C4-2B (cell line): ENCODE measurements at regions not wholly inside any gene's neighbourhood (a gene's known extent, or its start where the extent isn't known, plus 50 kb on each side); places are given as distances from the start of the nearest gene placed in this dataset.

Experiments used
- ZFX ChIP-seq: fragments of 450-650 bp; IDR thresholded peaks from 2 replicates; pipeline ENCODE4 v1.6.1; 2017
- TF ChIP-seq, protein P1 (sequence below): fragments of 450-650 bp; conservative IDR thresholded peaks from 2 replicates; pipeline ENCODE4 v1.5.1; 2017; ENCODE audit warnings: mild to moderate bottlenecking

DNA sequence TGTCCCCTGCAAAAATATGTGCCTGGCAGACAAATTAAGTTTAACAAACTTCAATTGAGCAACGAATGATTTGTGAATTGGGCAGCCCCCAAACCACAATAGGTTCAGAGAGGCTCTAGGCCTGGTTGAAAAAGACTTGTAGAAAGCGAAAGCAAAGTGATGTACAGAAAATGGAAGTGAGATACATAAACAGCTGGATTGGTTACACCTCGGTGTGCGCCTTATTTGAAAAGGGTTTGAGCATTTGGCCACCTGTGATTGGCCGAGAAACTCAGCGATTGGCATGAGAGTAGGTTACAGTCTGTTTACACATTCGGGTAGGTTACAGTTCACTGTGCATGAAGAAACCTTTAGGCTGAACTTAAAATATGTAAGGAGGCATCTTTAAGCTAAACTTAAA, 136.9 kb downstream of the CD83 start:
- TF ChIP-seq, protein P1, sequence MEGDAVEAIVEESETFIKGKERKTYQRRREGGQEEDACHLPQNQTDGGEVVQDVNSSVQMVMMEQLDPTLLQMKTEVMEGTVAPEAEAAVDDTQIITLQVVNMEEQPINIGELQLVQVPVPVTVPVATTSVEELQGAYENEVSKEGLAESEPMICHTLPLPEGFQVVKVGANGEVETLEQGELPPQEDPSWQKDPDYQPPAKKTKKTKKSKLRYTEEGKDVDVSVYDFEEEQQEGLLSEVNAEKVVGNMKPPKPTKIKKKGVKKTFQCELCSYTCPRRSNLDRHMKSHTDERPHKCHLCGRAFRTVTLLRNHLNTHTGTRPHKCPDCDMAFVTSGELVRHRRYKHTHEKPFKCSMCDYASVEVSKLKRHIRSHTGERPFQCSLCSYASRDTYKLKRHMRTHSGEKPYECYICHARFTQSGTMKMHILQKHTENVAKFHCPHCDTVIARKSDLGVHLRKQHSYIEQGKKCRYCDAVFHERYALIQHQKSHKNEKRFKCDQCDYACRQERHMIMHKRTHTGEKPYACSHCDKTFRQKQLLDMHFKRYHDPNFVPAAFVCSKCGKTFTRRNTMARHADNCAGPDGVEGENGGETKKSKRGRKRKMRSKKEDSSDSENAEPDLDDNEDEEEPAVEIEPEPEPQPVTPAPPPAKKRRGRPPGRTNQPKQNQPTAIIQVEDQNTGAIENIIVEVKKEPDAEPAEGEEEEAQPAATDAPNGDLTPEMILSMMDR, result no peak
- no peak for TF ChIP-seq ZFX
